HG03175 (cell line): ENCODE measurements at regions not wholly inside any gene's neighbourhood (a gene's known extent, or its start where the extent isn't known, plus 50 kb on each side); places are given as distances from the start of the nearest gene placed in this dataset.
"Not testable (repeated sequence)": the region's sequence is repeated elsewhere in the genome, so short reads cannot be mapped to it uniquely, and the experiment has no call there.

ENCODE experiments used
- ATAC-seq: cut with Tn5 transposase; IDR thresholded peaks from one replicate; pipeline ENCODE4 v1.9.1; 2021; ENCODE audit warnings: mild to moderate bottlenecking, moderate library complexity; ENCODE audit not compliant: unreplicated experiment

DNA sequence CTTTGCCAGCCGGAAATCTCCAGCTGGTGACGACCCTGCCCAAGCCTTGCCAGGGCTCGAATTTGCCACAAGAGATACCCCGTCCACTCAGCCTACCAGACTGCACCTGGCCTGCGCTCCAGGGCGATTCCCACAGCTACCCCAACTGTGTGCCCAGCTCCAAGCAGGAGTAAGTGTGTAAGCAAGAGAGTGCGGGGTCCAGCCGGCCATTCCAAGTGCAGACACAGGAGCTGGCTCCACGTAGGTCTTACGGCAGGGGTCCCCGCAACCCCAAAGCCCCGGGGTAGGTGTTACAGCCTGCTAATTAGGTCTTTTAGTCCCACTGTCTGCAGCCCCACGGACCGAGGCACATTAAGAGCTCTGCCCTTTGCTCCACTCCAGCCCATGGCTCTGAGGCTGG is 1305.2 kb downstream of the ARAP2 start:
- no peak for ATAC-seq

GRCh38 chr4:34943741-34944386 is 1300.5 kb downstream of the ARAP2 start:
- no peak for ATAC-seq

- ATAC-seq = no peak
Measured at GRCh38 chr4:34950926-34951325, 1293.4 kb downstream of the ARAP2 start.

GRCh38 chr4:34953145-34953799 is 1291.0 kb downstream of the ARAP2 start:
- no peak for ATAC-seq

DNA sequence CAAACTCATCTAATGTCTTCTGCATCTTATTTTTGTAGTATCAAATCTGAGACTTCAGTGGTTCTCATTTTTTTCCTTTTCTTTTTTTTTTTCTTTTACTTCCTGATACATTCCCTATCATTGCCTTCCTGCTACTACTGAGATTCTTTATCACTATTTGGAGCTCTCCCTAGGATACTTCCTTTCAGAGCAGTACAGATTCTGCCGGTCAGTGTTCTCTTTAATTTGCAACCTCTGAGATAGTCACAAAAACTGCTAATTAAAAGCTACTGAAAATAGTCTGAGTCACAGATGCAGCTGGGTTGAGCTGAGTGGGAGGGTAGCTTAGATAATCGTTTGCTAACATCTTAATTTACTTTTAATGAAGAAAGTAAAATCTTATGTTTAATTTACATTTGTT is 1279.7 kb downstream of the ARAP2 start:
- ATAC-seq = no peak

GRCh38 chr4:34972189-34972588 is 1272.1 kb downstream of the ARAP2 start:
- ATAC-seq = no peak

DNA sequence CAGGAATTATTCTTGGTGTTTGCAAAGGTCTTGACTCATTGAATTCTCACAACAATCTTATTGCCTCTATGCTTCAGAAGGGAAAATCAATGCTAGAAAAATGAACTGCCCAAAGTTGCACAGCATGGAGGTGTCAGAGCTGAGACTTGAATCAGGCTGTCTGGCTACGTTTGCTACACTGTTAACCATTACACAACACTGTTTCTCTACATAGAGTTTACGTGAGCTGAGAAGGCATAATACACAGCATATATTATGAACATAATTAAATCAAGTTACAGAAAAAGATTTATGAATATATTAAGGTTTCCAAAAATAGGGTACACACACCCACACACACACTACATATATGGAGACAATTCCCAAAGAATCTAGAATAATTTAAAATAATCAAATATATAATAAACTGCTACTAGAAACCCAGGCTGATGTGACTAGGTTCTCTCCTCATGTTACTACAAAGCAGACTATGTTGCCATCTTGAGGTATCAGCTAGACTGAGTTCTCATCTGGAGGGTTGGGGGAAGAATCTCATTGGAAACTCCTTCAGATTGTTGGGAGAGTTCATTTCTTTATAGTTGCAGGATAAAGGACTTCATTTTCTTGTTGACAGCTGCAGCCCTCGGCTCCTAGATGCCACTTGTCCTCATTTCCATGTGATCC is 1270.5 kb downstream of the ARAP2 start:
- no peak for ATAC-seq

- no peak for ATAC-seq
Measured at GRCh38 chr4:34974313-34974680, 1270.0 kb downstream of the ARAP2 start.

GRCh38 chr4:35021222-35021621 is 1223.1 kb downstream of the ARAP2 start:
- not testable (repeated sequence) for ATAC-seq

- ATAC-seq = no peak
Measured at GRCh38 chr4:35025152-35025834, 1219.0 kb downstream of the ARAP2 start.

- no peak for ATAC-seq
Measured at GRCh38 chr4:35038079-35038805, 1206.1 kb downstream of the ARAP2 start.

- ATAC-seq = no peak
Measured at GRCh38 chr4:35038845-35039244, 1205.5 kb downstream of the ARAP2 start.

- no peak for ATAC-seq
Measured at GRCh38 chr4:35052546-35052945, 1191.8 kb downstream of the ARAP2 start.

- ATAC-seq = no peak
Measured at GRCh38 chr4:35063031-35063570, 1181.2 kb downstream of the ARAP2 start.

GRCh38 chr4:35066406-35066805 is 1177.9 kb downstream of the ARAP2 start:
- ATAC-seq = no peak

- no peak for ATAC-seq
Measured at GRCh38 chr4:35080799-35081198, 1163.5 kb downstream of the ARAP2 start.

DNA sequence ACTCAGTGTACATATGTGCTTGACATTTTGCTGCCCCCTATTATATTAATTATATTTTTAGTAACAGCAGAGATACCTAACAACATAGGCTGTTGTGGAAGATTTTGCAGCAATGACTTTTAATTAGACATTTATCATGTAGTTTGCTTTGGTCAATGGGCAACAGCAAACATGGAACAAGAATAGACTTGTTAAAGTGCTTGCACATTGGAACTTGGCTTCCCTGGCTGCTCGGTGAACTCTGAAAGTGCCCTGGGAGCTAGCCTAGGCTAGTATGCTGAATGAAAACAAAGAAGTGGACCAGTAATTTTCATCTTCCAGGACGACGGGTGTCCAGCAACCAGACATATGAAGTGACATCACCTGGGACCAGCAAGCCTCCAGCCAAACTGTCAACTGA is 1157.1 kb downstream of the ARAP2 start:
- ATAC-seq = no peak

- no peak for ATAC-seq
Measured at GRCh38 chr4:35100932-35101331, 1143.4 kb downstream of the ARAP2 start.

GRCh38 chr4:35102066-35102465 is 1142.2 kb downstream of the ARAP2 start:
- no peak for ATAC-seq

- ATAC-seq = no peak
Measured at GRCh38 chr4:35105486-35105885, 1138.8 kb downstream of the ARAP2 start.
